ENCODE measurements at regions not wholly inside any gene's neighbourhood (a gene's known extent, or its start where the extent isn't known, plus 50 kb on each side); places are given as distances from the start of the nearest gene placed in this dataset.

- no peak for TF ChIP-seq MYC (IDR thresholded peaks at IDR 0.05; ENCODE audit: low read depth, low read length)
- TF ChIP-seq, protein P1, sequence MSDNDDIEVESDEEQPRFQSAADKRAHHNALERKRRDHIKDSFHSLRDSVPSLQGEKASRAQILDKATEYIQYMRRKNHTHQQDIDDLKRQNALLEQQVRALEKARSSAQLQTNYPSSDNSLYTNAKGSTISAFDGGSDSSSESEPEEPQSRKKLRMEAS (IDR thresholded peaks at IDR 0.05; ENCODE audit: low read depth, low read length): no peak
- no peak for TF ChIP-seq CTCF (IDR thresholded peaks at IDR 0.05; ENCODE audit: low read depth, low read length)
- TF ChIP-seq POLR2A (IDR thresholded peaks at IDR 0.05; ENCODE audit: extremely low read depth, insufficient read length): no peak
- DNase-seq (ENCODE audit: low read depth): no peak
- H3K4me3 ChIP-seq (ENCODE audit: low read depth, low read length): no peak overlapping the region
These were observed 97.7 kb upstream of the MEOX2 start for GRCh38 chr7:15783987-15784693.

GRCh38 chr7:15782656-15783055 lies 96.2 kb upstream of the MEOX2 start:
- no peak for DNase-seq (ENCODE audit: low read depth)
- TF ChIP-seq CTCF (IDR thresholded peaks at IDR 0.05; ENCODE audit: low read depth, low read length): no peak
- TF ChIP-seq, protein P1 (IDR thresholded peaks at IDR 0.05; ENCODE audit: low read depth, low read length): no peak
- no peak for TF ChIP-seq MYC (IDR thresholded peaks at IDR 0.05; ENCODE audit: low read depth, low read length)
- no peak for TF ChIP-seq POLR2A (IDR thresholded peaks at IDR 0.05; ENCODE audit: extremely low read depth, insufficient read length)
- no peak overlapping the region for H3K4me3 ChIP-seq (ENCODE audit: low read depth, low read length)

DNA sequence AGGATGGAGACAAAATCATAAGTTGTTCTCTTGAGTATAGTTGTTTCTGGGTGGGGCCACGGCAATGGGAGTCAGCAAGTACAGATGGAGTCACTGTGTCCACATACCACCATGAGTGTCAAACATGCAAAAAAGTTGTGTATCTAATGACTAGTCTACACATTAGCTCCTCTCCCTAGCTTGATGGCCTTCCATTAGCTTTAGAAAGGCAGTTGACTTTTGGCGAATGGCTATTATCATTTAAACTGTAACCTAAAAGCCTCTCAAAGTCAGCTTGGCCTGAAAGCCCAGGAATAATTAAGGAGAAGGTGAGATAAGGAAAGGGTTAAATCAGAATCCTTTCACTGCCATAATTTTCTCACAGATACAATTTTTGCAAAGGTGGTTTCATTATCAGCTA lies 95.5 kb upstream of the MEOX2 start:
- H3K4me3 ChIP-seq (ENCODE audit: low read depth, low read length): no peak overlapping the region
- TF ChIP-seq CTCF (IDR thresholded peaks at IDR 0.05; ENCODE audit: low read depth, low read length) (no peak), MYC (IDR thresholded peaks at IDR 0.05; ENCODE audit: low read depth, low read length) (no peak), POLR2A (IDR thresholded peaks at IDR 0.05; ENCODE audit: extremely low read depth, insufficient read length) (no peak)
- TF ChIP-seq, protein P1 (IDR thresholded peaks at IDR 0.05; ENCODE audit: low read depth, low read length): no peak
- DNase-seq (ENCODE audit: low read depth): no peak

GRCh38 chr7:15780271-15780670 lies 93.8 kb upstream of the MEOX2 start:
- no peak for DNase-seq (ENCODE audit: low read depth)
- H3K4me3 ChIP-seq (ENCODE audit: low read depth, low read length): no peak overlapping the region
- TF ChIP-seq POLR2A (IDR thresholded peaks at IDR 0.05; ENCODE audit: extremely low read depth, insufficient read length) (no peak), MYC (IDR thresholded peaks at IDR 0.05; ENCODE audit: low read depth, low read length) (no peak), CTCF (IDR thresholded peaks at IDR 0.05; ENCODE audit: low read depth, low read length) (no peak)
- TF ChIP-seq, protein P1 (IDR thresholded peaks at IDR 0.05; ENCODE audit: low read depth, low read length): no peak

DNA sequence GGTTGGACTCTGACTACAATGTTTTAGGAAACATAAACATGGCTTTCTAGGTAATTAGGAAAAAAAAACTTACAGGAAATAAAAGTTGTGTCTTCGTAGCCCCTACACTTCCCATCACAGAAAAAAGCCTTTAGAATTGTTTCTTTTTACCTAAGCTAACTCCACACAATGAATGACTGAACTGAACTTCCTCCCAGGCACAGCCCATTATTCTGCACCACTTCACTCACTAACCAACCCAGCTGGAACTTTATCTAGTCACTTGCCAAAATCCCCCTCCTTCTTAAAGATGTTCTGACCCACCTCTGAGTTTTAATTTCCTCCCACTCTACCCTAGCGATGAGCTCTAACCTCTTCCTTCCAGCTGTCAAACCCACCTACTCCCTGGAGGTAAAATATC lies 91.7 kb upstream of the MEOX2 start:
- no peak overlapping the region for H3K4me3 ChIP-seq (ENCODE audit: low read depth, low read length)
- DNase-seq (ENCODE audit: low read depth): no peak
- TF ChIP-seq, protein P1 (IDR thresholded peaks at IDR 0.05; ENCODE audit: low read depth, low read length): no peak
- no peak for TF ChIP-seq CTCF (IDR thresholded peaks at IDR 0.05; ENCODE audit: low read depth, low read length)
- TF ChIP-seq POLR2A (IDR thresholded peaks at IDR 0.05; ENCODE audit: extremely low read depth, insufficient read length): no peak
- no peak for TF ChIP-seq MYC (IDR thresholded peaks at IDR 0.05; ENCODE audit: low read depth, low read length)

All from NB4 (cell line).